Testis (tissue), 2 donors: ENCODE measurements at regions not wholly inside any gene's neighbourhood (a gene's known extent, or its start where the extent isn't known, plus 50 kb on each side); places are given as distances from the start of the nearest gene placed in this dataset.

Experiments
- CTCF ChIP-seq, 3 experiments: fragments of 450-650 bp in 2 of 3; fragments of 200-600 bp in 1 of 3; sonication (generic) in 1 of 3; IDR thresholded peaks; one replicate each; pipeline ENCODE4 v1.5.1; 2016 to 2019; ENCODE audit warnings: antibody characterized with exemption in 3 of 3, mild to moderate bottlenecking in 2 of 3, moderate library complexity in 1 of 3
- POLR2A ChIP-seq: fragments of 450-650 bp; IDR thresholded peaks from one replicate; pipeline ENCODE4 v1.6.1; 2017; ENCODE audit warnings: antibody characterized with exemption, mild to moderate bottlenecking, moderate library complexity

GRCh38 chr1:29416267-29417146, 180.2 kb downstream of the PTPRU start:
- TF ChIP-seq POLR2A (no peak), CTCF (IDR thresholded peaks at IDR 0.05) (no peak)
